ENCODE measurements at regions not wholly inside any gene's neighbourhood (a gene's known extent, or its start where the extent isn't known, plus 50 kb on each side); places are given as distances from the start of the nearest gene placed in this dataset.

GRCh38 chr15:47988564-47988963, 132.2 kb upstream of the SLC24A5 start:
- CTCF ChIA-PET: interaction anchor here (0.6 to 7.2 kb wide), 44 partner anchors 9 to 798 kb away, joined by 3 to 81 read pairs (median 5); partner anchors contain the start of gene SEMA6D
- H3K4me1 Mint-ChIP-seq (ENCODE audit: insufficient read depth, unreplicated experiment): no peaks in the 10 kb centered on the region
- H3K9me3 Mint-ChIP-seq (ENCODE audit: unreplicated experiment): no peaks in the 10 kb centered on the region
- BruUV-seq (replicated peaks): no TSS peak
- TF ChIP-seq, protein P1, sequence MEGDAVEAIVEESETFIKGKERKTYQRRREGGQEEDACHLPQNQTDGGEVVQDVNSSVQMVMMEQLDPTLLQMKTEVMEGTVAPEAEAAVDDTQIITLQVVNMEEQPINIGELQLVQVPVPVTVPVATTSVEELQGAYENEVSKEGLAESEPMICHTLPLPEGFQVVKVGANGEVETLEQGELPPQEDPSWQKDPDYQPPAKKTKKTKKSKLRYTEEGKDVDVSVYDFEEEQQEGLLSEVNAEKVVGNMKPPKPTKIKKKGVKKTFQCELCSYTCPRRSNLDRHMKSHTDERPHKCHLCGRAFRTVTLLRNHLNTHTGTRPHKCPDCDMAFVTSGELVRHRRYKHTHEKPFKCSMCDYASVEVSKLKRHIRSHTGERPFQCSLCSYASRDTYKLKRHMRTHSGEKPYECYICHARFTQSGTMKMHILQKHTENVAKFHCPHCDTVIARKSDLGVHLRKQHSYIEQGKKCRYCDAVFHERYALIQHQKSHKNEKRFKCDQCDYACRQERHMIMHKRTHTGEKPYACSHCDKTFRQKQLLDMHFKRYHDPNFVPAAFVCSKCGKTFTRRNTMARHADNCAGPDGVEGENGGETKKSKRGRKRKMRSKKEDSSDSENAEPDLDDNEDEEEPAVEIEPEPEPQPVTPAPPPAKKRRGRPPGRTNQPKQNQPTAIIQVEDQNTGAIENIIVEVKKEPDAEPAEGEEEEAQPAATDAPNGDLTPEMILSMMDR (IDR thresholded peaks at IDR 0.05; ENCODE audit: unreplicated experiment): no peak
- intact Hi-C loops (cut with micrococcal nuclease): loop anchor here (1.0 to 10.0 kb wide), 9 partner anchors 99 to 792 kb away; no protein-coding TSS in a partner anchor
- H3K27ac Mint-ChIP-seq (ENCODE audit: low read depth, unreplicated experiment): peak overlapping the region; percentile 32
- H3K4me3 Mint-ChIP-seq (ENCODE audit: unreplicated experiment): no peak overlapping the region
- DNase-seq (ENCODE audit: unreplicated experiment): no peak
- POLR2A ChIA-PET: interaction anchor here (0.7 to 1.2 kb wide), 3 partner anchors 12 to 276 kb away, joined by 3 to 5 read pairs (median 4); no protein-coding TSS in a partner anchor
- H3K27me3 Mint-ChIP-seq (ENCODE audit: insufficient read depth, unreplicated experiment): no peaks in the 10 kb centered on the region
- H3K36me3 Mint-ChIP-seq (ENCODE audit: insufficient read depth, unreplicated experiment): no peaks in the 10 kb centered on the region

DNA sequence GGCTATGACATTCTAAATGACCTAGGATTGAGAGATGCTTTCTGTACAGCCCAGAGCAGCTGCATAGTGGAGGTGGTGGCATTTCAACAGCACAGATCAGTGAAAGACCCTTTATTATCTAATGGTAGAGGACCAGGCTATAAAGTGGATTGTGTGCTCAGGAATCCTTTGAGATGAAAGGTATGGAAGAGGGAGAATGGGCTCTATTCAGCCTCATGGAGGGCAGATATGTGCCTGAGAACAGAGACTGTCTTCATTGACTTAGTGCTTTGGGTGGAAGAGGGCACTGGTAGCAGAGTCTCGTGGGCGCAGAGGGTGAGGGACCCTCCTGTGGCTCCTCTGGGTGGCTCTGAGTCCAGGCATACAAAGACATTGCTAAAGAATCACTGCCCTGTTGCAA, 130.0 kb upstream of the SLC24A5 start:
- Mint-ChIP-seq H3K4me1 (ENCODE audit: insufficient read depth, unreplicated experiment) (no peaks in the 10 kb centered on the region), H3K9me3 (ENCODE audit: unreplicated experiment) (no peaks in the 10 kb centered on the region), H3K27me3 (ENCODE audit: insufficient read depth, unreplicated experiment) (no peaks in the 10 kb centered on the region), H3K4me3 (ENCODE audit: unreplicated experiment) (no peak overlapping the region), H3K36me3 (ENCODE audit: insufficient read depth, unreplicated experiment) (no peaks in the 10 kb centered on the region), H3K27ac (ENCODE audit: low read depth, unreplicated experiment) (no peak overlapping the region)
- ChIA-PET POLR2A (no interaction called here), CTCF (interaction anchor here (0.7 to 7.2 kb wide), 7 partner anchors 15 to 796 kb away, joined by 3 to 81 read pairs (median 4); no protein-coding TSS in a partner anchor)
- intact Hi-C loops (cut with micrococcal nuclease): no loop called here
- no peak for DNase-seq (ENCODE audit: unreplicated experiment)
- no TSS peak for BruUV-seq (replicated peaks)
- TF ChIP-seq, protein P1 (IDR thresholded peaks at IDR 0.05; ENCODE audit: unreplicated experiment): no peak

GRCh38 chr15:47991357-47991756, 129.4 kb upstream of the SLC24A5 start:
- H3K27ac Mint-ChIP-seq (ENCODE audit: low read depth, unreplicated experiment): no peak overlapping the region
- POLR2A ChIA-PET: no interaction called here
- CTCF ChIA-PET: interaction anchor here (2.4 to 7.2 kb wide), 2 partner anchors 94 to 796 kb away, joined by 9 to 81 read pairs; no protein-coding TSS in a partner anchor
- H3K4me3 Mint-ChIP-seq (ENCODE audit: unreplicated experiment): no peak overlapping the region
- DNase-seq (ENCODE audit: unreplicated experiment): no peak
- H3K9me3 Mint-ChIP-seq (ENCODE audit: unreplicated experiment): no peaks in the 10 kb centered on the region
- H3K27me3 Mint-ChIP-seq (ENCODE audit: insufficient read depth, unreplicated experiment): no peaks in the 10 kb centered on the region
- BruUV-seq (replicated peaks): no TSS peak
- no peaks in the 10 kb centered on the region for H3K4me1 Mint-ChIP-seq (ENCODE audit: insufficient read depth, unreplicated experiment)
- H3K36me3 Mint-ChIP-seq (ENCODE audit: insufficient read depth, unreplicated experiment): no peaks in the 10 kb centered on the region
- TF ChIP-seq, protein P1 (IDR thresholded peaks at IDR 0.05; ENCODE audit: unreplicated experiment): no peak
- intact Hi-C loops (cut with micrococcal nuclease): no loop called here

GRCh38 chr15:47993051-47993450, 127.7 kb upstream of the SLC24A5 start:
- H3K4me3 Mint-ChIP-seq (ENCODE audit: unreplicated experiment): no peak overlapping the region
- no peak for DNase-seq (ENCODE audit: unreplicated experiment)
- TF ChIP-seq, protein P1 (IDR thresholded peaks at IDR 0.05; ENCODE audit: unreplicated experiment): no peak
- no peaks in the 10 kb centered on the region for H3K27me3 Mint-ChIP-seq (ENCODE audit: insufficient read depth, unreplicated experiment)
- ChIA-PET CTCF (no interaction called here), POLR2A (no interaction called here)
- intact Hi-C loops (cut with micrococcal nuclease): no loop called here
- no peaks in the 10 kb centered on the region for H3K9me3 Mint-ChIP-seq (ENCODE audit: unreplicated experiment)
- no peaks in the 10 kb centered on the region for H3K4me1 Mint-ChIP-seq (ENCODE audit: insufficient read depth, unreplicated experiment)
- BruUV-seq (replicated peaks): no TSS peak
- H3K27ac Mint-ChIP-seq (ENCODE audit: low read depth, unreplicated experiment): no peak overlapping the region
- H3K36me3 Mint-ChIP-seq (ENCODE audit: insufficient read depth, unreplicated experiment): no peaks in the 10 kb centered on the region

Data from MCF 10A (cell line).